Forelimb muscle (tissue), 1 donor: ENCODE measurements at regions not wholly inside any gene's neighbourhood (a gene's known extent, or its start where the extent isn't known, plus 50 kb on each side); places are given as distances from the start of the nearest gene placed in this dataset.
"Not testable (repeated sequence)": the region's sequence is repeated elsewhere in the genome, so short reads cannot be mapped to it uniquely, and the experiment has no call there.

Experiments used
- DNase-seq: peaks from one replicate; pipeline ENCODE4 v3.0.0-alpha.2; 2013; ENCODE audit warnings: low read depth

DNA sequence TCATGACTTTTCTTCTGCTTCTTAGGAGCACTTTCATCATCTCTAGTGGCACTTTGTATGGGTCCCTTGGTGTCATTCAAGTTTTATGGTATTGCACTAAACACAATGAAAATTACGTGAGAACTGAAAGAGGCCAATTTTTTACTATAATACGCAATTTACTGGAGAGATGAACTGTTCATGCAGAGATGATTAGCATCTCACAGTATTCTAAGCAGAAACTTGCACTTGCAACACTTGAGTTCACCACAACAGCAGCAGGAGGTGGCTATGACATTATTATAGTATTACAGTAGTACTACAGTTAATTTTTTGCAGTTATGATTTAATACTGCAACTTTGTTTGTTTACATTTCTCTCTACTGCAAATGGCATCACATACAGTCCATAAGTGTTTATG, 793.1 kb upstream of the CRIM1 start:
- DNase-seq: no peak

DNA sequence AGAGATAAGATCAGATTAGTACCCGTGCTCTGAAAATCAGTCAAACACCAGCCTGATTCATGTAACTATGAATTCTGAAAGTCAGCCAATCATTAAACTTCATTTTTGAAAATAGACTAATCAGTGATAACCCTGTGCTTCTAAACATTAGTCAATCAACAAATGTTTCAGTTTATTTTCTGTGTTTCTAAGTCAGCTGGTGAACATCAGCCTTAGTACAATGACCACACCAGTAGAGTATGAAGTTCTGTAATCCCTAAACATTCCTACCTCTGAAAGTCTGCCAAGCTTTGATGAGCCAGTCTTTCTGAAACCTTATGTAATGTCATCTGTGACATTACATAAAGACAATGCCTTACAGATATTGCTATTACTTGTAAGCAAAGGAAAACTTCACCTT, 807.4 kb upstream of the CRIM1 start:
- peak; percentile 14 for DNase-seq

DNA sequence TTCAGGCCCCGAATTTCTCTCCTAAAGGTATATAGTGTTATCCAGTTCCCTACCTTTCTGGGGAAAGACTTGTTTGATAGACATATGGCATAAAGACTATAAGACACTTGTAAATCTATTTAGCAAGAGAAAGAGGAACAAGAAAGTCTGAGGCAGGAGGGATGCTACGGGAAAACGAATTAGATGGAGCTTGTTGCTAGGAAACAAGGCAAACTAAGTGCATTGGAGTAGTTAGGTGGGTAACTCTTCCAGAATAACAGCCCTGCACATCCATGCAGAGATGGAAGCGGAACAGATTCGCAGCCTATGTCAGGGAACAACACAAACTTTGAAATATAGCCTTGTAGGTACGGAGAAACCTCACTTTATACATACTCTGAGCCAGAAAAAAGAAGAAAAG, 810.3 kb upstream of the CRIM1 start:
- no peak for DNase-seq

DNA sequence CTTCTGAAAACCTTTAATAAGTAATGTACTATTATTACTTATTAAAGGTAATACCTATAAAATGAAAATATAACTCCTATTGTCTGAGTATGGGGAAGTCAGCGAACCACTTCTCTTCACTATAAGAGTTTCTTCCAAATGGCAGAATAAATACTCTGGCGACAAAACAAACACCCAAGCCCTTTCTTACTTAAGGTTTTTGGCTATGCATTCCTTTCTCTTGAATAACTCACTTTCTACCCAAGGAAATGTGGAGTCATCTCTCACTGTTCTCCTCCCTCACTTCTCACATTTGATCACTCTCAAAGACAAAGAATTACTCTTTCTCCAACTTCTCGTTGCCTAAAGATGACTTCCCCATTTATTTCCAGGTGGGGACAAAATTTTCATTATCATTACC, 816.8 kb upstream of the CRIM1 start:
- no peak for DNase-seq

DNA sequence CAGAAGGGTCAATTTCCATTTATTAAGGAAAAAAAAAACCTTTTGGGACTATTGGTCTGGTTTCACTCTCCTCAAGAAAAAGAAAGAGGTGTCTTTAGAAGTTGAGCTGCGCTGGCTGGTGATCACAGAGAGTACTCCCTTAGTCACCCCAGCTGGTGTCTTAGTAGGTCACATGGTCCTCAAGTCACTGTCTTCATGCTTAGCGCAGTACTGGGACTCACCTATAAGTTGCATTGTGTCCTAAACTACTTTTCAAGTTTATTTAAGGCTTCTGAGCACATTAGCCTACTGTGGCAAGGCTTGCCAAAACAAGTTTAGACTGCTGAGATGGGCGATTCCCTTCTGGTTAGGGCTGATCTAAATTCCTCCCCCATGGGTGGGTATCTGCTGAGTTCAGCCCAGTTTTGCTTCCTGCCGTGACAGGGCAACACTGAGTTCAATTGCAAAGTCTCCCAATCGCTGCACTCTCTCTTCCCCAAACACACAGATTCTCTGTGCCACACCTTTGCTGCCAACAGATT, 824.9 kb upstream of the CRIM1 start:
- DNase-seq: no peak

DNA sequence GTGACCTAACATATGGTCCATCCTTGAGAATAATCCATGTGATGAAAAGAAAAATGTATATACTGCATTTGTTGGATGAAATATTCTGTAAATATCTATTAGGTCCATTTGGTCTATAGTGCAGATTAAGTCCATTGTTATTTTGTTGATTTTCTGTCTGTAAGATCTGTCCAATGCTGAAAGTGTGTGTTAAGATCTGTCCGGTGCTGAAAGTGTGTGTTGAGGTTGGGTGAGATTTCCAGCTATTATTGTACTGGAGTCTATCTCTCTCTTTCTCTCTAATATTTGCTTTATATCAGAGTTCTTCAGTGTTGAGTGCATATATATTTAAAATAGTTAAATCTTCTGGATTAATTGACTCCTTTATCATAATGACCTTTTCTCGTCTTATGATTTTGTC, 828.8 kb upstream of the CRIM1 start:
- DNase-seq: no peak

DNA sequence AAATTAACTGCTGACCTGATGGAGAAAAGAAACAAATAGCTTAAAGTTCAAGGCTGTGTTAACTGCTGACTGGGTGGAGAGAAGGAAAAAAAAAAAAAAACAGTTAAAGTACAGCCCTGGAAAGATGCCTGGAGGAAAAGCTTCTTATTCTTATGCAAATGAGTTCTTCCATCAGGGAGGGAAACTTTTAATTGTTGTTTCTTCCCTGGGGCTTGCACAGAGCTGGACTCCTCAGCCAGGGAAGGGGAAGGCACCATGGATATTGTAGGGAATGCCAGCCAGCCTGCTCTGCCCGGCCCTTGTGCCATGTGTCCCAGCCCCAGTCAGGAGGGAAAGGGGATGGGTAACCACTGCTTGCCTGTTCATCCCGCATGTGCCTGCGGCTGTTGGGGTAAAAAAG, 833.1 kb upstream of the CRIM1 start:
- DNase-seq: no peak

DNA sequence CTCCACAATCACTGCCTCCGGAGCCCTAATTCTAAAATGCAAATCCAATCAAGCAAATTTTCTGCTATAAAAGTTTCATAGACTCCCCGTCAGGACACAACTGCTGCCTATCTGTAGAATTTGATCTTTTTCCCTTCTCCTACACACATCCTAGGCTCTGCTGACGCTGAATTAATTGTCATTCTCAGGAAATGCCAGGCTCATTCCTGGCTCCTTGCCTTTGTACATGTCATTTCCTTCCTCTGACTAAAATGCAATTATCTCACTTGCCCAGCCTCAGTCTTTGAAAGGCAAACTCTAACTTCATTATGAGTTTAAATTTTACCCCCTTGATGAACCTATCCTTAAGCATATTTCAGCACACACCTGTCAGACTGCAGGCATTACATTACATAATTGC, 844.9 kb upstream of the CRIM1 start:
- no peak for DNase-seq

DNA sequence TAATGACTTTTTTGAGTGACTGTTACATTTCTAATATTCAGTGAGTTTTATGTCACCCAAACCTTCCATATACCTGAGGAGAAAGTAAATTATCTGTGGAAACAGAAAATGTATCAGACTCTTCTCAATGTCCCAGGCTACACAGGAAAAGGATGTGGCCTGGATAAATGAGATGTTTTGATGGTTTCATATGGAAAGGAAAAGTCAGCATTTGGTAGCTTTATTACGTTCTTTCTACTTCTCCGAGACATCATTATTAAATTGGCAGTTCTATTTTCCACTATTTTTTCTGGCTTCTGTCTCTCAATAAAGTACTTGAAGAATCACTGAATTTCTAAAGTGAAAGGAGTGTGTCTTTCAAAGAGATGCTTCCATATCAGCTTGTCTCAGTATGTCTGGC, 847.0 kb upstream of the CRIM1 start:
- DNase-seq: no peak

DNA sequence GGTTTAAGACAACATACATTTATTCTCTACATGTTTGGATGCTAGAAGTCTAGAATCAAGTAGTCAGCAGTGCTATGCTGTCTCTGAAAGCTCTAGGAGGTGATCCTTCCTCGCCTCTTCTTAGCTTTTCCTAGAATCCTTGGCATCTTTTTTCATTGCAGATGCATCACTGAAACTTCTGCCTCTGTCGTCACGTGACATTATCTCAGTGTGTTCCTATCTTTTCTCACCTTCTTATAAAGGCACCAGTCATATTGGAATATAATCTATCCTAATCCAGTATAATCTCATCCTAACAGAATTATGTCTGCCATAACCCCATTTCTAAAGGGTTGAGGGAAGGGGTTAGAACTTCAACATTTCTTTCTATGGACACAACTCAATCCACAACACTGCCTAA, 851.2 kb upstream of the CRIM1 start:
- no peak for DNase-seq

DNA sequence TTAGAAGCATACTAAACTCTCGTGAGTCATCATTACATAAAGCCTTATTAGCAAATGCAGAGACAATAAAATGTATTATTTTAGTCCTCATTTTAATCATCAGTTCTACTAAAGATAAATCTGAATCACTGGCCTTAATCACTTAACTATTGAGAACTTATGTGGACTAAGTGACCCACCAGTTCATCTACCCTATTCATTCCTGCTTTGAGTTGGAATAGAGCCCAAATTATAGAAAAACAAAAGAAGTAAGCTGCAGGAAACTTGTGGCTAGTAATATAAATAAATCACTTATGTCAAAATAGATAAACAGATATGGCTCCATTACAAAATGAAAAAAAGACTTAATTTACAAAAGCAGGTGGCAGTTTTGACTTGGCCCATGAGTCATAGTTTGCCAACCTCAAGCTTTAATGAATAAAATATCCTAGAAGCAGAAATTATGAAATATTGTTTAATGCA, 851.8 kb upstream of the CRIM1 start:
- no peak for DNase-seq

DNA sequence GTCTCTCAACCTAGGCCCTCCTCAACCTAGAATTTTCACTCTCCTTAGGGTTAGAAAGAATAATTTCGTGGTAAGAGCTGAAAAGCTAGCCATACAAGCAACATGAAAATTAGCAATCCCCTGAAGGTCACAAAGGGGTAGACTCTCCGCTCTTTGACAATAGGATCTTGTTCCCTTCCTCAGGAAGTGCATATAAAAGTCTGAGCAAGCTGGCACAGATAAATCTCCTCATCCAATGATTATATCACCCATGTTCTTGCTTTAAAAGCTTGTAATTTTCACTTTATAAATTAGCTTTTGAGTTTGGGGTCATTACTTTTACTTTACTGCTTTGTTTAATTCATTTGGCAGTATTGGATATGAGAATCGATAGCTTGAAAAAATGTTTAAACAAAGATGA, 852.3 kb upstream of the CRIM1 start:
- no peak for DNase-seq

DNA sequence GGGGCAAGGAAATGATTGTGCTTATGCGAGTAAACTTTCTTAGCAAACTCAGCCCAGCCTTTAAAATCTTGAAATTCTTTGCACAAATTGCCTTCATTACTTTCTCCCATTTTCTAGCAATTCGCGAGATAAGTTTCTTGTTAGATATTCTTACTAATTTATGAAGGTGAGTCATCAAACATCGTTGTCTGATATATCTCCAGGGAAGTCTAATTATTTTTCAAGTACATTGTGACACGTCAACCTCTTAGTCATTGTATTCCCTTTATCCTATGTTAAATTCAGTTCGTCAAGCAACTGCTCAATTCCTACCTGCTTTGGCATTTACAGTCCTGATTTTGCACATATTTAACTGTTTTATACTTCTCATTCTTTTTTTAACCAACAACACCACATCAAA, 854.5 kb upstream of the CRIM1 start:
- no peak for DNase-seq

DNA sequence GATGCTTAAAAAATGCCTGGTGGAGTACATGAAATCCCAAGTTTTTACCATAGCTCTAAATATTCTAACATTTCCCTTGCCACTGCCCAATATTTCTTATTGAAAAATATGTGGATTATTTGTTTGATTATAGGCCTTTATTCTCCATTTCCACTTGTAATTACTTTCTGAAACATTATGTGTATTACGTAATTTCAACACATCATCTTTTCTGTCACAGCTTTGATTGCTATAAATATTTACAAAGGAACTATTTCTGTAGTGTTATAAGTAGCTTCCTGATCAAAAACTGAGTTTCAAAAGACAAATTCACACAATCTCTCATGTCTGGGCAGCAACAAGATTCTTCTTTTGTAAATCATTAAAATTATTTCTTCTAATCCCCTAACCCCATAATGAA, 859.6 kb upstream of the CRIM1 start:
- no peak for DNase-seq

DNA sequence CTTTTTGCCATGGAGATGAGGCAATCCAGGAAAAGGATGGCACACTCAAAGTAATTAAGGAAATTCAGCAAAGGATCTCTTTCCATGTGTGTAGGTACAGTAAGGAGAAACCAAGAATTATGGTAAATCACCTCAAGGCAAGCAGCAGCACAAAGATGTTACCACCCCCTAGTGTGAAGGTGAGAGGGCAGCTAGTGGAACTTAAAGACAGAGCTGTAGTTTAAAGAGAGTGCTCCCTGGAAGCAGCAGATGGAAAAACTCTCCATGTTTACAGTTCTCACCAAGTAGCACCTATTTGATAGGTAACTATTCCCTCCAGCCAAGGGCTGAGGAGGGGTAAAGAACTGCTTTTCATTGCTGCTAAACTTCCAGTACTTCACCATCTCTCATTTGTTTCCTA, 860.4 kb upstream of the CRIM1 start:
- no peak for DNase-seq

DNA sequence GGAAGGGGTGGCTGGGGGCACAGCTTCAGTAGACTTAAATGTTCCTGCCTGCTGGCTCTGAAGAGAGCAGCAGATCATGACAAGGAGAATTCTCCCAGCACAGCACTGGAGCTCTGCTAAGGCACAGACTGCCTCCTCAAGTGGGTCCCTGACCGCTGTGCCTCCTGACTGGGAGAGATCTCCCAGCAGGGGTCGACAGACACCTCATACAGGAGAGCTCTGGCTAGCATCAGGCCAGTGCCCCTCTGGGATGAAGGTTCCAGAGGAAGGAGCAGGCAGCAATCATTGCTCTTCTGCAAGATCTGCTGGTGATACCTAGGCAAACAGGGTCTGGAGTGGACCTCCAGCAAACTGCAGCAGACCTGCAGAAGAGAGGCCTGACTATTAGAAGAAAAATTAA, 877.5 kb upstream of the CRIM1 start:
- not testable (repeated sequence) for DNase-seq

DNA sequence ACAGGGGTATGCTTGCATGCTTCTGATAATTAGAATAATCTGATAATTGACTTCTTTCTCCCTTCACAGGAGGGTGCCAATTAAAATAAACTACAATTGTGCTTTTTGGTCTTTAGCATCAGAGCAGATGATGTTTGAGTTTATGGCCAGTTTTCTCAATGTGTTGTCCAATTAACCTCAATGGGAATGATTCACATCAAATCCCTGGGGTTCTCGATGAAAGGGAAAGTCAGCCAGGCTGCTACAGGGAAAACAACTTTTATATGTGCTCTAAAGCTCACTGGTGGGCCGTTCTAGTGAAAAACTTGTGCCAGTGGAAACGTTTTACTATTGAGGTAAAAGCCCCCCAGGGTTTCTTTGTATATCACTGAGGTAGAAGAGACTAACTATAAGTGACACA, 887.3 kb upstream of the CRIM1 start:
- no peak for DNase-seq

DNA sequence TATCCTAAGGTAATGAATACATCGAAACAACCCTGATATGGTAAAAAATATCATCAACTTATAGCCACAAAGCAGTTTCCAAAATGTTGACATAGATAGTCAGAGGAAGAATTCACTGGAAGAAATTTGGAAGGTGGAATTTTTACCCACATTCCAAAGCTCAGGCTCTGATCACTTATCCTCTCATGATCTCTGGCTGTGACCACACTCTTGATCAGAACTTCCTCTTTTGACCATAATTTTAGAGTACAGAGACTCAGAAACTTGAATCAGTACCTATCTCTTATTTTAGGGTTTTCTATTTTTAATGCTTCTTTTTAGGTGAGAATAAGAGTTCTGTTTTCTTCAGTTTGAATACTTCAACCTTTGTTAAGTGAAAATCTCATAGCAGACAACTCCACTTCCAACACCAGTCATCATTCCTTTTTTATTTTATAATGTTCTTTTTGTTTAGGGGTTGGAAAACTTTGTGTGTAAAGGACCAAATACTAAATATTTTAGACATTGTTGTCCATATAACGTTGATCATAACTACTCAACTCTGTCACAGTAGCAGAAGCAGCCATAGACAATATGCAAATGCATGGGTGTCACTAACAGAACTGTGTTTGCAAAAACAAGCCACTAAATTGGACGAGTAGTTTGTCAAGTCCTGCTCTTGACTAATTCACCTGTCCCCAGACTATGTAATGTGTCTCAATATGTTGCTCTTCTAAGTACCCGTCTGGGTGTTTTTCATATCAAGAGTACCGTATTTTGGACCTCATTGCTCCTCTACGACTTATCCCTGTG, 891.6 kb upstream of the CRIM1 start:
- DNase-seq: no peak

DNA sequence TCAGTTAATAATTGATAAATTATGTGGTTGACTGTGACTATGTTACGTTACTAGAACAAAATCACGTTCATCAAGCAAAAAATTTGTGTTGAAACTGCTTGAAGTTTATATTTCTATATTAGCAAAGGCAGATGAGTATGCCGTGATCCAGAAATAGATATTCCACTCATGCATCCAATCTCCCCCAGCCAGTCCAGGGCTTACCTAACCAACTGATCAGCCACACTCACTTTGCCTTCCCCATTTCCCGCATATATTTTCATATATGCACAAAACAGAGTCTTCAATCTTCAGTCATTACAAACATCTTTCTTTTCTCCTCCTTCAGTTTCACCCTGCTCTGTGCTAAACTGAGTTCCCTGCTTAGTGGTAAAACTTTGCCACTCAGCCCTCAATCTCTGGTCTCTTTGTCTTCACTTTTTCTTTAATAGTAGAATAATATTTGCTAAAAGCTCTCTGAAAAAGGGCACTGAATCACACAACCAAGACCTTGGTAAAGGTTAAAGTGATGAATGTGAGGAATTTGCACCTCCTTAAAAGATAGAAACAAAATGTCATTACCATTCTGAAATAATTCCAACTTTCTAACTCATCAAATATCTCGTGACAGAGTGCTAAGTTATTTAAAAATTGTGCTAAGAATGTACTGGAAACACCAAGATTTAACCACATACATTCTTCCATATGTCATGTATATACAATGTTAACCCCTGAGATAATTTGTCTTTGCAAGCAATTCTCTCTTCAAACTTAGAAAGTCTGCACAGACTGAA, 893.2 kb upstream of the CRIM1 start:
- DNase-seq: no peak

DNA sequence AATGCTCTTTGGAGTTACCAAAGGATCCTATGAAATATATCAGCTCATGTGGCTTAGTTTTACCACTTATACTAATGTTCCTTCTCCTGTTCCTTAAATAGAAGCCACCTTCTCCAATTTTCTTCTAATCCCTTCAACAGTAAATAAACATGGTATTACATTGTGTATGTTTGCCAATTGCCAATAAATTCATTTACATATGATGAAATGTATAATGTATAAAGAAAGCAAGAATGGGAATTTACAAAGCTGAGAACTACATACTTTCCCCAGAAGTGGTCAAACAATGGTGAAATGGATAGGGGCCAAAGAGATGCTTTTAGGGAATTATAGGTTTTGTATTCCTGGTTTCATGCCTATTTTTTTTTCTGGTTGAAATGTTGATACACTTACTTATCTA, 894.2 kb upstream of the CRIM1 start:
- no peak for DNase-seq

DNA sequence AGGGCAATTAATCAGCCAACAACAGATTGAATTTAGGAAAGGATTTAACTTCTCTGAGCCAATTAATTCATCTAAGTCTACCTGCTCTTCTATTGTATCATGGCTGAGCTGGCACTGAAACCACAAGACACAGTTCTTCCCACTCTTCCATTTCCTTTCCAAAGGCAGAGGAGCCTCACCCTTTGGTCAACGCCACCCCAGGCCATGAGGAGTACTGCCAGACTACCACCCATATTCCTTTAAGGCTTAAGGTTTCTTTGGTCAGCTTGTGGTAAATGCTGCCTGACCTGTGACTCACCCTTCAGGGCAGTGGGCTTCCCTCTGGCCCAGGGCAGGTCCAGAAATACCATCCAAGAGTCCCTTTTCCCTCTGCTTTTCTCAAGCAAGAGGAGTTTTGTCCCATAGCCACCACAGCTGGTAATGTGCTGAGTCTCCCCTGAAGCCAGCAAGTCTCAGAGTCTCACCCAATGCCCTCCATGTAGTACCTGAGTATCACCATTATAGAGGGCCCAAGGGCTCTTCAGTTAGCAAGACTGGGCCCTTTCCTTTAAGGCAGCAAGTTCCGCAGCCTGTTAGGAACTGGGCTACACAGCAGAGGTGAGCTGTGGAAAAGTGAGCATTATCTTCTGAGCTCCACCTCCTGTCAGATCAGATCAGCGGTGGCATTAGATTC, 900.5 kb upstream of the CRIM1 start:
- no peak for DNase-seq

DNA sequence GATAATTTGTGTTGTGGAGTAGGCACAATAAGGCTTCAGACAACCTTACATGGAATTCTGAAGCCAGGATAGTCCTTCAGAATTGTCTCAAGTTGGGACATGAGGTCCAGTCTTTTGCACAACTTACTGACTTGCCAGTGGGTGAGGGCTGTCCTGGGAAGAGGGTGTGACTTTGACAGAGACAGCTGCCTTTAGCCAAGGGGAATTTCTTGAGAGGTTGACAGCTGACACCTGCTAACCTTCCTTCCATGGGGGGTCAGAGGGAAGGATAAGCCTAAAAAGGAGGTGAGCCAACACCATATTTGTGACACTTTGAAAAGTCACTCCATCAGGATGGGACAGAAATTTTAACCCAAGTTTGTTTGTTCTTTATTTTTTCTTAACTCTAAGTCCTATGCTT, 907.8 kb upstream of the CRIM1 start:
- no peak for DNase-seq

DNA sequence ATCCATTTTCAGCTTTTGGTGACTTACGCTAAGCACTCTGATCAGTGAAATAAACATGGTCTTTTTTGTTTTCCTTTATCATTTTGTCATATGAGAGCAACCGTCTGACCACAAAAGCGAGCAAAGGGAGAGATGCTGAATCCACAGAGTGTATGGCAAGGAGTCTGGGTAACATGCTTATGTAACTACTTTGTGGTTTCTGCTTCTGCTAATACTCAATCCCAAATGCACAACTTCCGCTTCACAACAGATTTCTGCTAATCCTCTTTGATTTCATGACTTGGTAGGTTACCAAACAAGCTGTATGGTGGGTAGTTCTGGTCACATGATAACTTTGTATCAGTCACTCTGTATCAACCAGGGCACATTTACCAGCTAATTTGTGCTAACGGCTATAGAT, 908.4 kb upstream of the CRIM1 start:
- peak; percentile 1 for DNase-seq
